Skeletal muscle cell (primary cell): ENCODE measurements at regions not wholly inside any gene's neighbourhood (a gene's known extent, or its start where the extent isn't known, plus 50 kb on each side); places are given as distances from the start of the nearest gene placed in this dataset.
A peak's percentile ranks its signal among the peaks of the same experiment; 100 is the strongest.

Experiments used
- DNase-seq: peaks from one replicate; pipeline ENCODE4 v3.0.0-alpha.2; 2010; ENCODE audit warnings: low read depth
- H3K4me3 ChIP-seq: 2 replicates; pipeline ENCODE4 v1.5.1; 2011; ENCODE audit warnings: low read depth, mild to moderate bottlenecking, control low read depth, low read length, moderate library complexity

GRCh38 chr20:39280875-39281274 is 318.7 kb downstream of the DHX35 start:
- DNase-seq: no peak
- no peak overlapping the region for H3K4me3 ChIP-seq

- DNase-seq: no peak
- no peak overlapping the region for H3K4me3 ChIP-seq
Measured at GRCh38 chr20:39278230-39278788, 316.2 kb downstream of the DHX35 start.

GRCh38 chr20:39277185-39277584 is 315.0 kb downstream of the DHX35 start:
- H3K4me3 ChIP-seq: no peak overlapping the region

DNA sequence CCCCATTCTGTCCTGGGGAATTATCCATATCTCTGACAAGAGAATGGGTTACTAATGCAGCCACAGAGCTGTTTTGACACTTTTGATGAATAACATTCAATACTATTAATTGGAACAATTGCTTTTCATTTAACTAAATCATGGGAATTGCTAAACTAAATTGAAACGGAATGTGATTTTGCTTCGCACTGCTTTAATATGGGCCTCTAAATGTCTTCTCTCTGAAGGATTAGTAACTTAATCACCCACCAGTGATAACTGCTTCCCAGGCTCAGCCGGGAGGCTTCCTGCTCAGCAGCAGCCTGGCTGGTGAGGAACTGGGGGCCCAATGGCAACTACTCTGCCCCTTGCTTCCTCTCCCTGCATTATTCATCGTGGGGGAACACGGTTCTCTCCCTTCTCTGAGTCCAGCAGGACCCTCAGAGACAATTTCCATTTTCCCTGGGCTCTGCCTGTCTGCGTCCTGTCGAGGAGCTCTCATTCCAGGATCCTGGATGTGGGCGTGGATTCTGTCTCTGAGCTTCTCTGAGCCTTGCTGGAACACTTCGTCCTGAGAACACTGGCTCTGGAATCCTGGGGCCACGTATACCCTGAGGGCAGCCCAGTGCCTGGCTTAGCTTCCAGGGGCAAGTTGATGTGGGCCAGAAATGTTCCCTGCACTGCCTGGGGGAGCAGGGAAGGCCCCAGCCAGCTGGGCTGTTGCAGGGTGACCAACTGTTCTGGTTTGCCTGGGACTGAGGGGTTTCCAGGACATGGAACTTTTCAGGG is 308.9 kb downstream of the DHX35 start:
- DNase-seq: no peak
- H3K4me3 ChIP-seq: no peak overlapping the region

More at GRCh38 chr20:39277185-39277584, 315.0 kb downstream of the DHX35 start:
- DNase-seq: no peak

DNA sequence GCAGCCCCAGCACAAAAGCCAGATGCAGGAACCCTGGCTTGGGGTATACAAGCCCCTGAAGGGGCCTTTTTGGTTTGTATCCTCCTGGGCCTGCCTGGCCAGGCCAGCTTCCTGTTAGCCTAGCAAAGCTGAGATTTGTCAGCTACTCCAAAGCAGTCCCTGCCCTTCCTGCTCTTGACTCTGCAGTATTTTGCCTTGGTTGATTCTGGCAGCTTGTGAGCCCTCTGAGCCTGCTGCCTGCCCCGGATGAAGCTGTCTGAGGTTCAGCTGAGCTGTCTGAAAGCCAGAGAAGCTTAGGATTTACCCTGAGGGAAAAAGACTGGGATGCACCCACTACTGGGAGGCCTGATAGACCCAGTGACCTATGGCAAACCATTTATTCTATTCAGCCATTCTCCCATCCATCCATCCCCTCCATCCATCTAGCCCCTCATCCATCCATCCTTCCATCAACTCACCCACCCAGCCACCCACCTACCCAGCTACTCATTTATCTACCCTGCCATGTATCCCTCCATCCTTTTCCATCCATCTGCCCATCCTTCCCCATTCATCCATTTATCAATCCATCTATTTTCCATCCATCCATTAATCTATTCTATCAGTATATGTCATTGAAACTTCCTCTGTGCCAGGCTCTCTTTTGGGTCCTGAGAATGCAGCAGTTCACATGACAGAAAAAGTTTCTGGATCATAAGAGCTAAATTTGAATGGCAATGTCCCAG is 307.5 kb downstream of the DHX35 start:
- no peak for DNase-seq
- H3K4me3 ChIP-seq: no peak overlapping the region

GRCh38 chr20:39268981-39269461 is 306.9 kb downstream of the DHX35 start:
- no peak for DNase-seq
- H3K4me3 ChIP-seq: no peak overlapping the region

DNA sequence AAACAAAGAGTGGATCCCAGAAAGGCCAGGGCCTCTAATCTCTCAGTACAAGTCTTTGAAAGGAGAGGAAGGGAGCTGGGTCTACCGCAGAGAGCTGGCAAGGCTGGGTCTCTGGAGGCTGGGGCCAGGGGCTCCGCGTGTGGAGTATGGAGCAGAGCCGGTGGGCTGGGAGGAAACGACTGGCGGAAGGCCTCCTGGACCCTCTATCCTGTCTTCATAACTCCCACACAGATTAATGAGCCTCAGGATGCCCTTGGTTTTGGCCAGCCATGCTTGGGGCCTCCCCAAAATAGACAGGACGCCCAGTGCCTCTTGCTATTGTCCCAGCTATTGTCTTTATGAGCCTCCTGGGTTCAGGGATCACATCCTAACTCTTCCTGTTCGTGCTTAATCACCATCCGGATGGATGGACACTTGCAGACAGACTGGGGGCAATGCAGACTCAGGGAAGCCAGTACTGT is 306.4 kb downstream of the DHX35 start:
- DNase-seq: no peak

DNA sequence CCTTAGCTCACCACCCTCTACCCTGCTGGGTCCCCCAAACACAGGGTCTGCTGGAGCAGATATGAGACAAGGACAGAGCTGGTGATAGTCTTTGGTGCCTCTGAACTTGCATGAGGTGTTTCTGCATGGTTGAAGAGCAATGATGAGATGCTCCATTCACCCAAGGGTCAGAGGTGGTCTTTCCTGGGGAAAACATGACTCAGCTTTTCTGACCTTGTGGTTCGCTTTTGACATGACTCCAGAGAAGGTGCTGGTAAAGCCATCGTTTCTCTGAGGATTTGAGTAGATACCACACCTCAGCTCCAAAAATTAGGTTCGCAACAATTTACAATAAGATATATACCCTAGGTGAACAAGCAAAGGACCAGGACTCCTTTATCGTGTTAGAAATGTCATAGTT is 304.8 kb downstream of the DHX35 start:
- no peak overlapping the region for H3K4me3 ChIP-seq
- DNase-seq: no peak

More for the DNA sequence above, 306.4 kb downstream of the DHX35 start:
- no peak overlapping the region for H3K4me3 ChIP-seq

DNA sequence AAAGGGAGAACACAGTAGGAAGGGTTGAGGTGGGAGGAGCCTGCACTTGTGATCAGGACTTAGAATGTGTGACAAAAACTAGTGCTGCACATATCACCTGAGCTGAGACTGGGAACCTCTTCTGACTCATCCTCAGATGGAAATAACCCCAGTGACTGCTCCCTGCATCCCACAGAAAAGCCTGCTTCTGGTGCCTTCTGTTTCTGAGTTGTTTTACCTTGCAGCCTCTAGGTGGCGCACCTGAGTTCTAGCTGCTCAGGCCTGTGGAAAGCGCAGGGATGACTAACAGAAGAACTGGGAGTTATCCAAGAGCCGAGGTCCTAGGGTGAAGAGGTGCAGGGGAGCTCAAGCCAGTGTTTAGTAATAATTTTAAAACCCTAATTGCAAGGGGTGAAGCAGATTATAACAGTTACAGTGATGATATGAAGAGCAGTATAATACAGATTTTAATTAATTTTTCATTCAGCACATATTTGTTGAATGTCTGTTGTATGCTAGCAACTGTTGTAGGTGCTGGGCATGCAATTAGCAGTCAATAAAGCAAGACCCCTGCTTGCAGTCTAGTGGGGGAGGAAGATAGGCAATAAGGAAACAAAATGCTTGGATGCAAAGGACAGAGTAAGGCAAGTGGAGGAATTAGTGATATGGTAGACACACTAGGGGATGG is 302.5 kb downstream of the DHX35 start:
- H3K4me3 ChIP-seq: no peak overlapping the region
- peak; percentile 24 for DNase-seq

DNA sequence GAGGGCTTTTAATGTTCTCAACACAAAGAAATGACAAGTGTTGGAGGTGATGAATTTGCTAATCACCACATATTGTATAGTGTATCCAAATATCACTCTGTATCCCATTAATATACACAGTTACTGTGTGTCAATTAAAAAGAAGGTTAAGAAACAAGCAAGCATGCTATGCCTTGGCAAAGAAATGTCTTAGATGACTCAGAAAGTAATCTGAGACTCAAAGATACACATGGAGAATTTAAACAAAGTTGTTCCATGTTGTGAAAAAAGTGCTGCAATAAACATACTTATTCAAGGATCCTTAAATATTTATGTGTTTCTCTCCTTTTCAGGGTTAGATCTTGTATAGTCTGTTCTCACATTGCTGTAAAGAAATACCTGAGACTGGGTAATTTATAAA is 300.9 kb downstream of the DHX35 start:
- no peak for DNase-seq
- no peak overlapping the region for H3K4me3 ChIP-seq

DNA sequence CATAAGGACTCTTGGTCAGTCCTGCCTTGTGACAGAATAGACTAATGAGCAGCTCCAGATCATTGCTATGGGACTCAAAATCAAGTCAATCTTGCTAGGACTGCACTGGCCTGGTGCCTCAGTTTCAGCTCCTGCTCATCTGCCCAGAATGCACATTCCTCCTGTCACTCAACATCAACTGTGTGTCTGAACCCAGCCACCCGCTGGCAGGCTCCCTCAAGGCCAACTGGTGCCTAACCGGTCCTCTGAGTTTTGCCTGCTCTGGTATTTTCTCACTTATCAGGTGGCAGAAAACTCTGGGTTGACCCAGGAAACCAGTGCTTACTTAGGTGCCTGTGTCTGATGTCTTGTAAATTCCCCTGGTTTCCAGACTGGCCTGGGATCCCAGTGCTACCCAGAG is 297.7 kb downstream of the DHX35 start:
- no peak for DNase-seq
- H3K4me3 ChIP-seq: no peak overlapping the region

DNA sequence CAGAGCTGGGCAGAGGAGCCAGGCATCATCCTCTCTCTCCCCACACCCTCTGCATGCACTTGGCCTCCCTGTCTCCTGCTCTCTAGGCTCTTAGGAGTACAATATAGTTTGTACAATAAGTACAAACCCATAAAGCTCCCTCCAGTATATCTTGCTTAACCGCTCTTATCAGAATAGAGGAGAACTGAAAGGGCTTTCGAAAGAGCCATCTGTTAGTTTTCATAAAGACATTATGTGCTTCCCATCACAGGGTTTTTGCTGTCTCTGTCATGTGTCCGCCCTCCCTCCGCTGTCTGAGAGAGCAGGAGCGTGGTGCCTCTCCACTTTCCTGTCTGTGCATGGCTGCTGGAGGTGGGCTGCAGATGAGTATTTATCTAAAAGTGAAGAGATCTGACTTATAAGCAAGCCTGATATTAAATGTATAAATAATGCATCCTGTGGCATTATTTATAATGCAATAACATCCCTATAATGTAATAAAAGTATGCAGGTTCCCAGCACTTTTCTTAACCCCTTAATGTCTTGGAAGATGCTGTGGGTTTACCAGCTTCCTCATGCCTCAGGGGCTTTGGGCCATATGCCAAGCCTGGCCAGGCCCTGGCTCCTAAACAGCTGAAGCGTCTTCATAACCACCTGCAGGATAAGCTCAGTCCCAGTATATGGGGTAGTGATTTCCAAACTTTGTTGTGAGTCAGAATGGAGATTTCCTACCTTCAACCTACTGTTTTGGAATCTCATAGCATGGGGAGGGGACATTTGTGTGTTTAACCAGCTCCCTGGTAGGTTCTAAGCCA is 297.1 kb downstream of the DHX35 start:
- no peak overlapping the region for H3K4me3 ChIP-seq

GRCh38 chr20:39258253-39258652 is 296.1 kb downstream of the DHX35 start:
- no peak for DNase-seq
- no peak overlapping the region for H3K4me3 ChIP-seq

More for the DNA sequence above, 297.1 kb downstream of the DHX35 start:
- no peak for DNase-seq

DNA sequence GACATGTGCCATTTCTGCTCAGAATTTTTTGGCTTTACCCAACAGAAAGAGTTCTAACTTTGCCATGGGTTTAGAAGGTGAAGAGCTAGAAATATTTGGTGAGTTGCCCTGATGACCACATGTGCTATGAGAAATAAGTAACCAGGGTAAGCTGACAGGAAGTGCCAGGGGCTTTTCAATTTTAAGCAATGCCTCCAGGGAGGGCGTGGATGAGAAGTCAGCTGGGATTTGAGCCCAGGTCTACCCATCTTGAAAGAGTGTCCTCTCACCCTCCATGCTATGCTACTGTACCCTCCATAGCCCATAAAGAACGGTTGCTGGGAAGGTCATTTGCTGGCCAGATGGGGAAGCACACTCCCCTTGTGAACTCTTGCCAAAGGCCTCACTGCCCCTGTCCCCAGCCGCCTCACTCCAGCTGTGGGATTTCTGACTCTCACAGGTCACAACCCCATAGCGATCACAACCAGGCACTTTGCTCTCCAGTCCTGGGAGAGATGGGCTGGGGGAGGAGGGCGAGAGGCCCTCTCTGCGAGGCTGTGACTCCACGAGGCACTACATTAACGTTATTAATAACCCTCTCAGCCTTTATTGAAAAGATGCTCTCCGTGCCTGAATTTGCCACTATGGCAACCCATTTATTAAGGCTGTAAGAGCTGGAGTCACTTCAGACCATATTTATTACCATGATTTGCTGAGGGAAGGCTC is 291.1 kb downstream of the DHX35 start:
- H3K4me3 ChIP-seq: no peak overlapping the region
- DNase-seq: no peak

DNA sequence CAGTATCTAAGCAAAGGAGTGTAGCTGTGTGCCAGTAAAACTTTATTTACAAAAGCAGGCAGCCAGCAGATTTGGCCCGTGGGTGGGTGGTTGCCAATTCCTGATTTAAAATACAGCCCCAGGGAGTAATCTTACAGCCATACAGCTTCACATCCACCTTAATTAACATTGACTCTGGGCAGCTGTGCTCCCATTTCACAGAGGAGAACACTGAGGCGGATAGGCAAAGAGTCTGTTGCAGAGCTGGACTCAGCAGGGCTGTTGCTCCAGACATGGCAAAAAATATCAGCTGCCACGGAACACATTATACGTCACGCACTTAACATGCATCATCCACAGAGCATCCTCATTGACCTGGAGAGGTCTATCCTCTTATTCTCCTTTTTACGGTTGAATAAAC is 289.9 kb downstream of the DHX35 start:
- no peak overlapping the region for H3K4me3 ChIP-seq
- DNase-seq: no peak

- DNase-seq: no peak
- no peak overlapping the region for H3K4me3 ChIP-seq
Measured at GRCh38 chr20:39249798-39250197, 287.7 kb downstream of the DHX35 start.

GRCh38 chr20:39248862-39249485 is 286.8 kb downstream of the DHX35 start:
- H3K4me3 ChIP-seq: no peak overlapping the region
- no peak for DNase-seq
